ENCODE measurements at regions not wholly inside any gene's neighbourhood (a gene's known extent, or its start where the extent isn't known, plus 50 kb on each side); places are given as distances from the start of the nearest gene placed in this dataset.

DNA sequence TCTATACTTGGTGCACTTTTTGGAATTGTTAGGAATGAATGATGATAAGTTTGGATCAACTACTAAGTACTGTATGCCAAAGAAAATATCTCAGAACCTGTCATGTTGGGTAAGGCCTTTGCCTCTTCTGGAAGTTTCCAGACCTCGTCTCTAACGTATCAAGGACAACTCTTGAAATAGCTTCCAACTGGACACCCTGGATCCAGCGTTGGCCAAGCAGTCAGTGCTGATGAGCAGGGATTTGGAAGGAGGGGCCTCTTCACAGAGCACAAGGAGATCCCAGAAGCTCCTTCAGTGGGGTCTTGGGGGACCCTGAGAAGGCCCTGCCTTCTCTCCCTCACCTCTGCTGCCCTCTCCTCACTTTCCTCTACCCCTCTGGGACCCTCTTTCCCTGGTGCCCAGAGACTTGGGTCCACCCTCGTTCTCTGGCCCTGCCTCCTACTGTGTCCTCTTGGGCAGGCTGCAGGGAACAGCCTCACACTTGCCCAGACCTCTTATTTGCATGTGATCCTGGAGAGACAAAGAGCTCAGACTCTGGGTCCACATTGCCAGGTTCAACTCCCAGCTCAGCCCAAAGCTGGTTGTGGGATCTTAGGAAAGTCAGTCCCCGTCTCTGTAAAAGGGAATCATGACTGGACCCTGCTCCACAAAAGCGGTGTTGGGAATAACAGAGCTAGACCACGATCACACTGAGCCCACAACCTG lies 145.8 kb downstream of the COL6A3 start:
- TF ChIP-seq EP300 (IDR thresholded peaks at IDR 0.05; ENCODE audit: low read depth), result no peak
- no peak for TF ChIP-seq POLR2AphosphoS5 (IDR thresholded peaks at IDR 0.05)
- TF ChIP-seq, protein P1, sequence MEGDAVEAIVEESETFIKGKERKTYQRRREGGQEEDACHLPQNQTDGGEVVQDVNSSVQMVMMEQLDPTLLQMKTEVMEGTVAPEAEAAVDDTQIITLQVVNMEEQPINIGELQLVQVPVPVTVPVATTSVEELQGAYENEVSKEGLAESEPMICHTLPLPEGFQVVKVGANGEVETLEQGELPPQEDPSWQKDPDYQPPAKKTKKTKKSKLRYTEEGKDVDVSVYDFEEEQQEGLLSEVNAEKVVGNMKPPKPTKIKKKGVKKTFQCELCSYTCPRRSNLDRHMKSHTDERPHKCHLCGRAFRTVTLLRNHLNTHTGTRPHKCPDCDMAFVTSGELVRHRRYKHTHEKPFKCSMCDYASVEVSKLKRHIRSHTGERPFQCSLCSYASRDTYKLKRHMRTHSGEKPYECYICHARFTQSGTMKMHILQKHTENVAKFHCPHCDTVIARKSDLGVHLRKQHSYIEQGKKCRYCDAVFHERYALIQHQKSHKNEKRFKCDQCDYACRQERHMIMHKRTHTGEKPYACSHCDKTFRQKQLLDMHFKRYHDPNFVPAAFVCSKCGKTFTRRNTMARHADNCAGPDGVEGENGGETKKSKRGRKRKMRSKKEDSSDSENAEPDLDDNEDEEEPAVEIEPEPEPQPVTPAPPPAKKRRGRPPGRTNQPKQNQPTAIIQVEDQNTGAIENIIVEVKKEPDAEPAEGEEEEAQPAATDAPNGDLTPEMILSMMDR (IDR thresholded peaks at IDR 0.05), result no peak

All from transverse colon (tissue), 4 donors.